ENCODE measurements at regions not wholly inside any gene's neighbourhood (a gene's known extent, or its start where the extent isn't known, plus 50 kb on each side); places are given as distances from the start of the nearest gene placed in this dataset.

GRCh38 chr20:22808628-22809027 is 224.3 kb upstream of the FOXA2 start:
- TF ChIP-seq, protein P1, sequence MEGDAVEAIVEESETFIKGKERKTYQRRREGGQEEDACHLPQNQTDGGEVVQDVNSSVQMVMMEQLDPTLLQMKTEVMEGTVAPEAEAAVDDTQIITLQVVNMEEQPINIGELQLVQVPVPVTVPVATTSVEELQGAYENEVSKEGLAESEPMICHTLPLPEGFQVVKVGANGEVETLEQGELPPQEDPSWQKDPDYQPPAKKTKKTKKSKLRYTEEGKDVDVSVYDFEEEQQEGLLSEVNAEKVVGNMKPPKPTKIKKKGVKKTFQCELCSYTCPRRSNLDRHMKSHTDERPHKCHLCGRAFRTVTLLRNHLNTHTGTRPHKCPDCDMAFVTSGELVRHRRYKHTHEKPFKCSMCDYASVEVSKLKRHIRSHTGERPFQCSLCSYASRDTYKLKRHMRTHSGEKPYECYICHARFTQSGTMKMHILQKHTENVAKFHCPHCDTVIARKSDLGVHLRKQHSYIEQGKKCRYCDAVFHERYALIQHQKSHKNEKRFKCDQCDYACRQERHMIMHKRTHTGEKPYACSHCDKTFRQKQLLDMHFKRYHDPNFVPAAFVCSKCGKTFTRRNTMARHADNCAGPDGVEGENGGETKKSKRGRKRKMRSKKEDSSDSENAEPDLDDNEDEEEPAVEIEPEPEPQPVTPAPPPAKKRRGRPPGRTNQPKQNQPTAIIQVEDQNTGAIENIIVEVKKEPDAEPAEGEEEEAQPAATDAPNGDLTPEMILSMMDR (IDR thresholded peaks at IDR 0.05), result no peak
- no peak for TF ChIP-seq POLR2AphosphoS5 (IDR thresholded peaks at IDR 0.05; ENCODE audit: insufficient read depth in 1 of 2, low read depth in 1 of 2)
- no peak for TF ChIP-seq POLR2A (IDR thresholded peaks at IDR 0.05)
